IMR-90 (cell line): ENCODE measurements at regions not wholly inside any gene's neighbourhood (a gene's known extent, or its start where the extent isn't known, plus 50 kb on each side); places are given as distances from the start of the nearest gene placed in this dataset.

Experiments
- ATAC-seq: fragments of 200-7000 bp; cut with Tn5 transposase; 2 replicates; pipeline ENCODE4 v1.9.1; 2020; ENCODE audit warnings: low read depth, mild to moderate bottlenecking, moderate library complexity
- BruUV-seq: library from RNA; stranded (reverse); fragments of 400-500 nt; replicated peaks from 2 replicates; lab custom pipeline; 2021; lab: Mats Ljungman, UMichigan
- CTCF ChIA-PET: fragments of 300-600 bp; formaldehyde crosslinking; extraction: SDS; loops from one replicate; lab custom pipeline; 2021; ENCODE audit warnings: antibody characterized with exemption; lab: Yijun Ruan, JAX
- POLR2A ChIA-PET: fragments of 300-600 bp; sonication (Branson Sonifier 250); formaldehyde crosslinking; loops from one replicate; lab custom pipeline; 2022; ENCODE audit warnings: antibody characterized with exemption; ENCODE audit not compliant: unreplicated experiment; lab: Charles Lee
- DNase-seq: peaks from one replicate; pipeline ENCODE4 v3.0.0; 2013
- H2AFZ ChIP-seq: replicated peaks from 2 replicates; pipeline ENCODE3; 2013; ENCODE audit warnings: low read length, mild to moderate bottlenecking; ENCODE audit not compliant: poor library complexity
- H2AK5ac ChIP-seq: 2 replicates; pipeline ENCODE4 v1.6.1; 2013; ENCODE audit warnings: low read depth, low read length, inconsistent platforms
- H2AK9ac ChIP-seq: replicated peaks from 2 replicates; pipeline ENCODE3; 2013; ENCODE audit warnings: mild to moderate bottlenecking, low read depth, low read length, moderate library complexity; ENCODE audit not compliant: poor library complexity
- H2BK120ac ChIP-seq: 2 replicates; pipeline ENCODE4 v1.6.1; 2013; ENCODE audit warnings: low read depth, low read length, inconsistent platforms
- H2BK15ac ChIP-seq: 3 replicates; pipeline ENCODE4 v1.6.1; 2013; ENCODE audit warnings: low read depth, low read length, inconsistent platforms
- H2BK20ac ChIP-seq: 2 replicates; pipeline ENCODE4 v1.6.1; 2013; ENCODE audit warnings: low read depth, mild to moderate bottlenecking, inconsistent platforms, low read length, moderate library complexity
- H2BK5ac ChIP-seq: 2 replicates; pipeline ENCODE4 v1.6.1; 2013; ENCODE audit warnings: mild to moderate bottlenecking, low read depth, low read length, inconsistent platforms; ENCODE audit not compliant: poor library complexity, severe bottlenecking
- H3K14ac ChIP-seq: replicated peaks from 2 replicates; pipeline ENCODE4 v1.6.1; 2013; ENCODE audit warnings: low read depth, low read length, inconsistent platforms
- H3K18ac ChIP-seq: 2 replicates; pipeline ENCODE4 v1.6.1; 2013; ENCODE audit warnings: low read depth, low read length, control low read depth
- H3K23ac ChIP-seq: 2 replicates; pipeline ENCODE4 v1.6.1; 2013; ENCODE audit warnings: low read depth, low read length, inconsistent platforms
- H3K27ac ChIP-seq: 2 replicates; pipeline ENCODE4 v1.5.1; 2013; ENCODE audit warnings: mild to moderate bottlenecking, control low read depth, low read length; ENCODE audit not compliant: insufficient read depth
- H3K27me3 ChIP-seq: 2 replicates; pipeline ENCODE4 v1.6.1; 2013; ENCODE audit warnings: low read length; ENCODE audit not compliant: control insufficient read depth, insufficient read depth
- H3K36me3 ChIP-seq: 2 replicates; pipeline ENCODE4 v1.6.1; 2013; ENCODE audit warnings: low read length, mixed read lengths; ENCODE audit not compliant: control insufficient read depth, insufficient read depth
- H3K4ac ChIP-seq: 2 replicates; pipeline ENCODE4 v1.6.1; 2013; ENCODE audit warnings: low read depth, low read length, inconsistent platforms
- H3K4me1 ChIP-seq: 2 replicates; pipeline ENCODE4 v1.6.1; 2013; ENCODE audit warnings: low read length, mixed read lengths; ENCODE audit not compliant: control insufficient read depth, insufficient read depth
- H3K4me2 ChIP-seq: 2 replicates; pipeline ENCODE4 v1.6.1; 2013; ENCODE audit warnings: low read depth, mild to moderate bottlenecking, control low read depth, low read length, moderate library complexity
- H3K4me3 ChIP-seq: 2 replicates; pipeline ENCODE4 v1.5.1; 2013; ENCODE audit warnings: low read depth, mild to moderate bottlenecking, control low read depth, low read length, moderate library complexity; ENCODE audit not compliant: insufficient read depth
- H3K56ac ChIP-seq: 2 replicates; pipeline ENCODE4 v1.6.1; 2013; ENCODE audit warnings: low read length, inconsistent platforms; ENCODE audit not compliant: insufficient read depth; ENCODE audit errors: extremely low read depth
- H3K79me1 ChIP-seq, 2 experiments: 2 replicates each; pipeline ENCODE4 v1.6.1; 2013; ENCODE audit warnings: low read length in 2 of 2, inconsistent platforms in 1 of 2, low read depth in 1 of 2
- H3K9ac ChIP-seq: 2 replicates; pipeline ENCODE4 v1.6.1; 2013; ENCODE audit warnings: low read depth, low read length, control low read depth
- H3K9me1 ChIP-seq: 2 replicates; pipeline ENCODE4 v1.6.1; 2013; ENCODE audit warnings: low read length, inconsistent platforms; ENCODE audit not compliant: insufficient read depth
- H3K9me3 ChIP-seq: 2 replicates; pipeline ENCODE4 v1.6.1; 2013; ENCODE audit warnings: low read length; ENCODE audit not compliant: control insufficient read depth, insufficient read depth
- H4K20me1 ChIP-seq: 2 replicates; pipeline ENCODE4 v1.6.1; 2013; ENCODE audit warnings: low read length, inconsistent platforms; ENCODE audit not compliant: insufficient read depth
- H4K5ac ChIP-seq: 2 replicates; pipeline ENCODE4 v1.6.1; 2013; ENCODE audit warnings: mild to moderate bottlenecking, low read depth, low read length, control low read depth
- H4K8ac ChIP-seq, 2 experiments: 2 replicates each; pipeline ENCODE4 v1.6.1; 2013; ENCODE audit warnings: low read depth in 2 of 2, low read length in 2 of 2, control low read depth in 1 of 2, inconsistent platforms in 1 of 2
- H4K91ac ChIP-seq: 2 replicates; pipeline ENCODE4 v1.6.1; 2013; ENCODE audit warnings: low read depth, low read length, inconsistent platforms; ENCODE audit not compliant: insufficient read depth
- FOS ChIP-seq: fragments of 150-350 bp; IDR thresholded peaks from 2 replicates; pipeline ENCODE4 v1.6.1; 2016; ENCODE audit warnings: low read depth, low read length
- MXI1 ChIP-seq: IDR thresholded peaks from 2 replicates; pipeline ENCODE4 v1.6.1; 2012; ENCODE audit warnings: low read depth, mild to moderate bottlenecking, low read length, moderate library complexity, borderline replicate concordance
- WGBS, 2 experiments: methylation state at CpG; one replicate each; pipeline versions ENCODE4 v1.1.5 to v1.1.7; 2013; ENCODE audit warnings: missing lambda C conversion rate in 2 of 2; ENCODE audit not compliant: insufficient read length in 1 of 2; ENCODE audit errors: extremely low coverage in 2 of 2; 5-methylcytosine and 5-hydroxymethylcytosine counted together
- dilution Hi-C: fragments of 300-500 bp; cut with HindIII; formaldehyde crosslinking; loops from one replicate; pipeline ENCODE4 v1.14.3; 2018; ENCODE audit warnings: low sequenced_read_pairs; ENCODE audit not compliant: unreplicated experiment
- in situ Hi-C: fragments of 300-500 bp; cut with MboI; formaldehyde crosslinking; loops from 3 replicates; pipeline ENCODE4 v1.14.3; 2019; ENCODE audit warnings: low sequenced_read_pairs, inconsistent platforms, mixed read lengths
- intact Hi-C: fragments of 100-400 bp; cut with micrococcal nuclease; formaldehyde crosslinking; loops from 2 replicates; pipeline ENCODE4 v1.10.0; 2022
- TF ChIP-seq, protein P1 (sequence below): conservative IDR thresholded peaks from 2 replicates; pipeline ENCODE4 v1.5.1; 2012; ENCODE audit warnings: mild to moderate bottlenecking, low read depth, low read length, improper control_type of control experiment

- WGBS, 2 experiments: no CpG with 5 or more reads among the region's 3 CpGs
- Histone ChIP-seq H3K9me3 (peaks cover 8% of the 10 kb centered on the region; the same call in 1 of the 2 replicates), H3K9ac (no peak overlapping the region), H4K91ac (no peak overlapping the region), H2BK5ac (no peak overlapping the region), H3K27me3 (no peaks in the 10 kb centered on the region), H3K4me3 (no peak overlapping the region), H3K79me1 (no peaks in the 10 kb centered on the region), H2BK120ac (no peak overlapping the region), H2BK15ac (no peak overlapping the region), H2BK20ac (no peak overlapping the region), H3K4me1 (no peaks in the 10 kb centered on the region), H3K4ac (no peak overlapping the region), H3K9me1 (no peaks in the 10 kb centered on the region), H3K56ac (no peak overlapping the region), H2AK9ac (no peak overlapping the region), H2AFZ (no peak overlapping the region), H3K23ac (no peak overlapping the region), H2AK5ac (no peak overlapping the region), H3K27ac (no peak overlapping the region), H3K14ac (no peak overlapping the region), H4K20me1 (no peaks in the 10 kb centered on the region), H3K4me2 (no peak overlapping the region), H4K8ac (no peak overlapping the region), H3K18ac (no peak overlapping the region), H3K36me3 (no peaks in the 10 kb centered on the region), H4K5ac (no peak overlapping the region)
- in situ Hi-C loops: no loop called here
- dilution Hi-C loops: no loop called here
- POLR2A ChIA-PET: no interaction called here
- BruUV-seq: no TSS peak
- CTCF ChIA-PET: no interaction called here
- intact Hi-C loops: no loop called here
- DNase-seq (no peak), ATAC-seq (no peak)
- no peak for TF ChIP-seq FOS
- TF ChIP-seq, protein P1, sequence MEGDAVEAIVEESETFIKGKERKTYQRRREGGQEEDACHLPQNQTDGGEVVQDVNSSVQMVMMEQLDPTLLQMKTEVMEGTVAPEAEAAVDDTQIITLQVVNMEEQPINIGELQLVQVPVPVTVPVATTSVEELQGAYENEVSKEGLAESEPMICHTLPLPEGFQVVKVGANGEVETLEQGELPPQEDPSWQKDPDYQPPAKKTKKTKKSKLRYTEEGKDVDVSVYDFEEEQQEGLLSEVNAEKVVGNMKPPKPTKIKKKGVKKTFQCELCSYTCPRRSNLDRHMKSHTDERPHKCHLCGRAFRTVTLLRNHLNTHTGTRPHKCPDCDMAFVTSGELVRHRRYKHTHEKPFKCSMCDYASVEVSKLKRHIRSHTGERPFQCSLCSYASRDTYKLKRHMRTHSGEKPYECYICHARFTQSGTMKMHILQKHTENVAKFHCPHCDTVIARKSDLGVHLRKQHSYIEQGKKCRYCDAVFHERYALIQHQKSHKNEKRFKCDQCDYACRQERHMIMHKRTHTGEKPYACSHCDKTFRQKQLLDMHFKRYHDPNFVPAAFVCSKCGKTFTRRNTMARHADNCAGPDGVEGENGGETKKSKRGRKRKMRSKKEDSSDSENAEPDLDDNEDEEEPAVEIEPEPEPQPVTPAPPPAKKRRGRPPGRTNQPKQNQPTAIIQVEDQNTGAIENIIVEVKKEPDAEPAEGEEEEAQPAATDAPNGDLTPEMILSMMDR: no peak
- no peak for TF ChIP-seq MXI1
Observed at GRCh38 chr19:27716922-27717321, 1496.0 kb downstream of the UQCRFS1 start.
